Daoy (cell line): ENCODE measurements at regions not wholly inside any gene's neighbourhood (a gene's known extent, or its start where the extent isn't known, plus 50 kb on each side); places are given as distances from the start of the nearest gene placed in this dataset.
"Not testable (repeated sequence)": the region's sequence is repeated elsewhere in the genome, so short reads cannot be mapped to it uniquely, and the experiment has no call there.

ENCODE experiments used
- DNase-seq: peaks from one replicate; pipeline ENCODE4 v3.0.0-alpha.2; 2015; ENCODE audit warnings: low read depth

DNA sequence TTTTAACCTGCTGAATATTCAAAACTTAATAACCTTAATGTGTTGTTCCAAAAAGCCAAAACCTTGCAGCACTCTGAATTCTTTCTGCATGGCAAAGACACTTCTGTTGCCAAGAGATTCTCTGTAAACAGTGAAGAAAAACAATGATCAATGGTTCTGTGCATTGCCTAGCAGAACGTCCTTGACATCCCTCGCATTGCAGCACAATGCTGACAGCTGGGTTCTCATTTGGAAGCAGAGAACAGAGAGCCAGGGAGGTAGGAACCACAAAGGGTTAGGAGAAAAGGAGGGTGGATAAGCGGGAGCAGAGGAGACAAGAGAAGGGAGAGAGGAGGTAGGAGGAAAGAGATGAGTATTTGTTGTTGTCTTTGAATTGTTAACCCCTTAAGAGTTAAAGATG, 501.1 kb downstream of the NAV3 start:
- no peak for DNase-seq

DNA sequence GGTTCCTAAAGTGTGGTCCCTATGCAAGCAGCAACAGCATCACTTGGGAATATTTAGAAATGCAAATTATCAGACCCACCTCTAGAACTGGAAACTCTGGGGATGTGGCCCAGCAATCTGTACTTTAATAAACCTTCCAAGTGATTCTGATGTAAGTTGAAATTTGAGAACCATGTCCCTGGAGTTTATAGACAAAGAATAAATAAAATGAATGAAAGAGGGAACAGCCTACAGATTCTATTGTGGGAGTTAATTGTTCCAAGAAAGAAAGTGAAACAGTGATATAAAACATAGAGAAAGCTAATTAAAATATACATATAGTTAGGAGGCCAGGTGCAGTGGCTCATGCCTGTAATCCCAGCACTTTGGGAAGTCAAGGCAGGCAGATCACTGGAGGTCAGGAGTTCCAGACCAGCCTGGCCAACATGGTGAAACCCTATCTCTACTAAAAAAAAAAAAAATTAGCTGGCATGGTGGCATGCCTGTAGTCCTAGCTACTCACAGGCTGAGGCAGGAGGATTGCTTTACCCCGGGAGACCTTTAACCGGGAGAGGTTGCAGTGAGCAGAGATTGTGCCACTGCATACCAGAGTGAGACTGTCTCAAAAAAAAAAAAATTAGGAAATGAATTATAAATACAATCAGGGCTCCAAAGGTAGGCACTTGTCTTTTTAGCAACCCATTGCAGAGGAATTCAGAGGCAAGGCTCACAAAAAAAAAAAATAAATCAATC, 507.5 kb downstream of the NAV3 start:
- no peak for DNase-seq

- DNase-seq, result no peak
Measured at GRCh38 chr12:78340406-78340805, 509.7 kb downstream of the NAV3 start.

DNA sequence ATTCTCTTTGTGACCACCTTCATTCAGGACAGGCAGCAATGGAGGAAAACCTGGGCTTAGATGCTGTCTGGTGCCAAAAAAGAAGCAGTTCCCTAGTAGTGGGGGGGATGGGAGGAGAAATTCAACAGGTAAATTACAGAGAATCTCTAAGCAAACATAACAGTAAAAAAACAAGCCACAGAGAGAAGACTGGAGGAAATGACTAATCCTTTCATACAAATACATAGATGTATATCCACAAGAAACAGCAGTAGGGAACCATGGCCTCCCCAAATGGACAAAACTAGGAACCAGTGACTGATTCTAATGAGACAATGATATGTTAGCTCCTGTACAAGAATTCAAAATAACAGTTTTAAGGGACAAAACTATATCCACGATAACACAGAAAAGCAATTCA, 513.0 kb downstream of the NAV3 start:
- no peak for DNase-seq

- no peak for DNase-seq
Measured at GRCh38 chr12:78359520-78359919, 505.1 kb upstream of the SYT1 start.

GRCh38 chr12:78361683-78362082, 502.9 kb upstream of the SYT1 start:
- DNase-seq, result no peak

GRCh38 chr12:78371284-78371683, 493.3 kb upstream of the SYT1 start:
- DNase-seq, result no peak

GRCh38 chr12:78375461-78375860, 489.1 kb upstream of the SYT1 start:
- DNase-seq, result no peak

DNA sequence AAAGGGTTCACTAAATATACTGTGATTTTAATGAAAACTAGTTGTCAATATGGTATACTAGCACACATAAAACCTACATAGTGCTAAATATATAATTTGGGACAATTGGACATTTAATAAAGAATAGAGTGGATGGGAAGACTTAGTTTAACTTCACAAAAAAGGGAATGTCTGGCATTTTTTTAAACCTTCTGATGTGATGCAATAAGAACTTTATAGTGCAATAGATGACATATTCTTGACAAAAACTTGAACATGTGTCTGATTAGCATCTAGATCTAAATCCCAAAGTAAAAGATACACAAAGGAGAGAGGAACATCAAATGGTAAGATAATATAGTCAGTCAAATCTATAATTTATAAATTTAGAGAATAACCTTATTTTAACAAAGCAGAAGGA, 488.3 kb upstream of the SYT1 start:
- DNase-seq, result no peak

DNA sequence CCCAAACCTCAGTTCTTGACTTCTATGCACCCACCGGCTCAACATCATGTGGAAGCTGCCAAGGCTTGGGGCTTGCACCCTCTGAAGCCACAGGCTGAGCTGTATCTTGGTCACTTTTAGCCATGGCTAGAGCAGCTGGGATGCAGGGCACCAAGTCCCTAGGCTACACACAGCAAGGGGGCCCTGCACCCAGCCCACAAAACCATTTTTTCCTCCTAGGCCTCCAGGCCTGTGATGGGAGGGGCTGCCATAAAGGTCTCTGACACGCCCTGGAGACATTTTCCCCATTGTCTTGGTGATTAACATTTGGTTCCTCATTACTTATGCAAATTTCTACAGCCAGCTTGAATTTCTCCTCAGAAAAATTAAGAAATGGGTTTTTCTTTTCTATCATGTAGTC, 485.5 kb upstream of the SYT1 start:
- DNase-seq, result not testable (repeated sequence)

- no peak for DNase-seq
Measured at GRCh38 chr12:78383414-78383813, 481.2 kb upstream of the SYT1 start.

DNA sequence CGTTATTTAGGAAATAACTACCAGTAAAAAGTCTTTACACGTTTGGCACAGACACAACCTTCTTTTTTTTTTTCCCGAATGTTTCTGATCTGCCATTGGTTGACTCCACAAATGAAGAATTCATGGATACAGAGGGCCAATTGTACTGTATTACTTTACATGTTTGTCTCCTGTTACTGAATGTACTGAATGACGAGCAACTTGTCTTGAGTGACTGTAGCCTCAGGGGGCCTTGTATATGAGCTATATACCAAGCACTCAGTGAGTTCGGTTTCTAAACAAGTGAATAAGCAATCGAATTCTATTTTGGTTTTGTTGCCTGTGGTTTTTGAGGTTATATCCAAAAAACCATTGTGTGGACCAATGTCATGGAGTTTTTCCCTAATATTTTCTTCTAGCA, 480.0 kb upstream of the SYT1 start:
- no peak for DNase-seq

DNA sequence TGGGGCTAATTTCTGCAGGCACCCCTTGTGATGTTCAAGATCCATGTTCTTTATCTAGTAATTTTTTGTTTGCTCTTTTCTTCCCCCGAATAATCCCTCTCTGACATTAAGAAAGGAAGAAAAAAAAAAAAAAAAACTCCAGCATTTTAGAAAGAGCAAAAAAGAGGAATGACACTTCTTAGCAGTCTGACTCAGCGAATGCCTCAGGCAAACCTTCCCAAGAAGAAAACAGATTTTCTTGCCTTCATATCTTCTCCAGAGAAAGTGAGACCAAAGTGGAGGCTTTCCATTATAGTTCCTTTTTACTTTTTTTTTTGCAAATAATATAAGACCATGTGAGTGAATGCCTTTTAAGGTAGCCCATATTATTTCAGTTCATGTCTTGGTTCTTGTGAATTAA, 479.0 kb upstream of the SYT1 start:
- no peak for DNase-seq

DNA sequence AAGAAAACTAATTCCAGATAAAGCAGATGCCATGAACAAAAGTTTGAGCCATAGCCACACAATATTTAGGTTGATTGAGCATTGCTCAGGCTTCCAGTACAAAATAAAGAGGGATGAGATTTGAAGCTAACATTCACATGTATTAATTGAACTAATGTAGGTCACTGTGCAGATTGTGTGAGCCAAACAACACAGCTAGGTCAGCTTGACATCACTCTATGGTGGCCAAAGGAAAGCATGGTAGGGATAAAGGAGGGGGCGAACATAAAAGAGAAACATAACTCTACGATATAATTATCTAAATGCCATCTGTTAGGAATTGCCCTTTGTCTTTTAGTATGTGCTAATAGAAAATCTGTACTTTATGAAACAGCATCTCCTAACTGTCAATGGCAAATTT, 477.7 kb upstream of the SYT1 start:
- DNase-seq, result no peak

- DNase-seq, result no peak
Measured at GRCh38 chr12:78387721-78388120, 476.9 kb upstream of the SYT1 start.

DNA sequence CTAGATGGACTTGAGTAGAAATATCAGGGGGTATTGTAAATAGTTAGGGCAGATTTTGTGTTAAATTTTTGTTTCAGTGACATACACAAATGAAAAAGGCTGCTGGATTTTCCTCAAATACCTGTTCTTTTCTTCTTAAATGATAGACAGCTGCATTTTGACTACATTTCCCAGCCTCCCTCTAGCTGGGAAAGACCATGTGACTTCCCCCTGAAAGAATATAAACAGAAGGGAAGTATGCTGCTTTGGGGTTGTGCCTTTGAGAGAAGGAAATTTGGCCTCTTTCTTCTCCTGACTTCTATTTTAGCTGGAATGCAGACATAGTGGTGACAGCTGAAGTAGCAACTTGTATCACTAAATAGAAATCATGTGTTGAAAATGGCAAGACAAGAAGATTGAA, 476.1 kb upstream of the SYT1 start:
- no peak for DNase-seq

DNA sequence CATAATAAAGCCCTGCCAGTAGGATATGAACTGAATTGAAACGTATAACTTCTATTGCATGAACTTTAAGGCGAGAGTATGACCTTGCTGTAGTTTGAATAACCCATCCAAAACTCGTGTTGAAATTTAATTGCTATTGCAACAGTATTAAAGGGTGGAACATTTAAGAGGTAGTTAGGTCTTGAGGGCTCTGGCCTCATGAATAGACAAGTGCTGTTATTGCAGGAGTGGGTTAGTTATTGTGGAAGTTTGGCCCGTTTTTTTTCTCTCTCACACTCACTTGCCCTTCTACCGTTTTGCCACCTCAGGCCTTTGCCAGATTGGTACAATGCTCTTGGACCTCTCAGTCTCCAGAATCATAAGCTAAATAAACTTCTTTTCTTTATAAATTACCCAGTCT, 473.7 kb upstream of the SYT1 start:
- no peak for DNase-seq

- DNase-seq, result no peak
Measured at GRCh38 chr12:78392918-78393317, 471.7 kb upstream of the SYT1 start.

GRCh38 chr12:78395961-78396360, 468.6 kb upstream of the SYT1 start:
- no peak for DNase-seq

GRCh38 chr12:78396538-78396937, 468.0 kb upstream of the SYT1 start:
- no peak for DNase-seq

DNA sequence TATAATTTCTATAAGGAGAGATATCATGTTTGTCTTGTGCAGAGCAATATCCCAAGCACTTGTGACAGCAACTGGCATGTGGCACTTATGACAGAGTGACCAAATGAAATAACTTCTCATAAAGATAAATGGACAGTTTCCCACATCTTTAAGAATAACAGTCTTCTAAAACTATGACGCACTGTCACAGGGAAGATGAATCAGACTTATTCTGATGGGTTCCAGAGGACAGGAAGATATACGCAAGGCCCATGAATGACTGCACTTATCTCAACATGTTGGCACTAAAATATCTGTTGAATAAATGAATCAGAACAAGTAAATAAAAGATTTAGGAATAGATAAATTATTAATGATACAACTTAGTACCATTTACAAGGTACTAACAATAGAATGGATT, 465.8 kb upstream of the SYT1 start:
- DNase-seq, result no peak

DNA sequence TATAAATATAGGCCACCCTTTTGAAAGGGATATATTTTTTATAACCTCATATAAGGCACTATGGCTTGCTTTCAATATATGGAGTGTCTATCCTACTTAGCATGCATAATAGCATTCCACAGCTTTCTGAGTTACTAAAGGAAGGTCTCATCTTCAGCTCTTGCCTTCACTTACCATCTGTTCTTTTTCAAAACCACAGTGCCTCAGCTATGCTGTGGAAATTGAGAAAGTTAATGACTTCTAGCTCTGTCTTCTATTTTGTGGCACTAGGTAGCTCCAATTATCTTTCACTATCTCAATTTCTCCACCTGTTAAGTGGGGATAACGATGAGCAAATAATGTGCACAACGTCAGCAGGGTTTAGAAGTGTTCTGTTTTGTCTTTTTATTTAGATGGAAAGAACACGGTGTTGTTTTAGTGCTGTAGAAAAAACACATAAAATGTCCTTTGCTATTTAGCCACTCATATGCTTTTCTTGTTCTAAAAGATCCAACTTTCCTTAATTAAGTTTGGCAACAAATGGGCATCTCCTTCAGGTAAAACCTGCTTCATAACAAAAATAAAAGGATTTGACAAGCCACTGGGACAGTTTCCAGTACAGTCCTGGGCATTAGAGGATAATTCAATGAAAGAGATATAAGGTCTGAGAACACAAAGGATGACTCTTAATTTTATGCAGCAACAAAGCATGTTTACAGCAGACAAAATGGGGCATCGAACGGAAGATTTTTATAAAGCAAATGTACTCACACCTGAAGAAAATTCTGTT, 462.0 kb upstream of the SYT1 start:
- no peak for DNase-seq

GRCh38 chr12:78403136-78403535, 461.4 kb upstream of the SYT1 start:
- peak; percentile 43 for DNase-seq

DNA sequence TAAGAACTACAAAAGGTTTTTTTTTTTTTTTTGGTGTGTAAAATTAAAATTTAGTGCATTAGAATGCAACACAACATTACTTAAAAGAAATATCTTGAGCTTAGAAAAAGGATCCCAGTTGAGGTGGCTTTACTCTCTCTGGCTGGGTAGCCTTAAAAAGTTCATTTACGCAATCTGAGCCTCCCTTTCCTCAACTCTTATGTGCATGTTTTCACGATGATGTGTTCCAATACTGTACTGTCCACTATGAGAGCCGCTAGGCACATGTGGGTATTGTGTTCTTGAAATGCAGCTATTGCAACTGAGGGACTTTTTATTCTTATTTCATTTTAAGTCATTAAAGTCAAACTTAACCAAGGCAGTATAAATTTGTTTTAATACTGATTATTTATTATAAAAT, 460.9 kb upstream of the SYT1 start:
- no peak for DNase-seq
